H1 (cell line): ENCODE measurements at regions not wholly inside any gene's neighbourhood (a gene's known extent, or its start where the extent isn't known, plus 50 kb on each side); places are given as distances from the start of the nearest gene placed in this dataset.

Experiments
- CTCF ChIA-PET: fragments of 300-600 bp; sonication (Branson Sonifier 250); formaldehyde crosslinking; loops from one replicate; lab custom pipeline; 2021; ENCODE audit not compliant: partially characterized antibody; lab: Charles Lee
- POLR2A ChIA-PET: fragments of 300-600 bp; sonication (Branson Sonifier 250); formaldehyde crosslinking; loops from one replicate; lab custom pipeline; 2021; ENCODE audit warnings: inconsistent platforms; ENCODE audit not compliant: partially characterized antibody; lab: Charles Lee
- DNase-seq, 2 experiments: peaks; one replicate each; pipeline versions ENCODE4 v3.0.0 to v3.0.0-alpha.2; 2010 to 2022; ENCODE audit warnings: low spot score in 2 of 2, low read depth in 1 of 2, mixed read lengths in 1 of 2
- FAIRE-seq: peaks from 2 replicates; lab custom pipeline; 2011; peaks lifted over from hg19 to GRCh38; lab: Jason Lieb, UNC
- H2AFZ ChIP-seq: 2 replicates; pipeline ENCODE4 v1.8.1; 2012; ENCODE audit warnings: low read length, inconsistent platforms
- H2AK5ac ChIP-seq: 2 replicates; pipeline ENCODE4 v1.6.1; 2013; ENCODE audit warnings: low read depth, low read length
- H2BK120ac ChIP-seq: replicated peaks from 2 replicates; pipeline ENCODE3; 2013; ENCODE audit warnings: low read depth, low read length, inconsistent platforms
- H2BK12ac ChIP-seq: 2 replicates; pipeline ENCODE4 v1.6.1; 2013; ENCODE audit warnings: low read depth, low read length
- H2BK15ac ChIP-seq: 2 replicates; pipeline ENCODE4 v1.6.1; 2013; ENCODE audit warnings: low read length
- H2BK20ac ChIP-seq: 2 replicates; pipeline ENCODE4 v1.6.1; 2013; ENCODE audit warnings: low read length
- H2BK5ac ChIP-seq: 2 replicates; pipeline ENCODE4 v1.6.1; 2013; ENCODE audit warnings: low read depth, low read length
- H3K14ac ChIP-seq: 2 replicates; pipeline ENCODE4 v1.6.1; 2013; ENCODE audit warnings: inconsistent platforms; ENCODE audit not compliant: insufficient read length
- H3K18ac ChIP-seq: 2 replicates; pipeline ENCODE4 v1.6.1; 2013; ENCODE audit warnings: low read length; ENCODE audit errors: extremely low read depth
- H3K23ac ChIP-seq: 2 replicates; pipeline ENCODE4 v1.6.1; 2013; ENCODE audit warnings: inconsistent platforms; ENCODE audit not compliant: insufficient read length
- H3K23me2 ChIP-seq: 2 replicates; pipeline ENCODE4 v1.6.1; 2013; ENCODE audit warnings: low read depth, low read length
- H3K27ac ChIP-seq: 2 replicates; pipeline ENCODE4 v1.6.1; 2011; ENCODE audit warnings: low read depth, low read length, inconsistent platforms
- H3K27me3 ChIP-seq, 4 experiments: replicated peaks in 1 of 4; 1 replicate in 1 of 4; 2 replicates in 3 of 4; pipeline versions ENCODE4 v1.6.1 to v1.8.1; 2011 to 2013; ENCODE audit warnings: low read length in 3 of 4, mild to moderate bottlenecking in 3 of 4, inconsistent platforms in 2 of 4, mixed read lengths in 2 of 4, moderate library complexity in 1 of 4; ENCODE audit not compliant: control insufficient read depth in 3 of 4, insufficient read depth in 3 of 4; ENCODE audit errors: extremely low read depth in 1 of 4
- H3K36me3 ChIP-seq, 4 experiments: 2 replicates each; pipeline versions ENCODE4 v1.6.1 to v1.8.1; 2011 to 2013; ENCODE audit warnings: mild to moderate bottlenecking in 4 of 4, low read length in 3 of 4, moderate library complexity in 2 of 4, control low read depth in 1 of 4, inconsistent platforms in 1 of 4; ENCODE audit not compliant: insufficient read depth in 4 of 4, control insufficient read depth in 2 of 4
- H3K4ac ChIP-seq: replicated peaks from 2 replicates; pipeline ENCODE3; 2013; ENCODE audit warnings: low read length, low read depth, mixed read lengths, inconsistent platforms; ENCODE audit not compliant: insufficient read length
- H3K4me1 ChIP-seq, 4 experiments: replicated peaks in 1 of 4; 1 replicate in 1 of 4; 2 replicates in 3 of 4; pipeline versions ENCODE4 v1.6.1 to v1.8.1; 2011 to 2013; ENCODE audit warnings: low read length in 3 of 4, inconsistent platforms in 2 of 4, mixed read lengths in 1 of 4; ENCODE audit not compliant: insufficient read depth in 4 of 4, control insufficient read depth in 3 of 4
- H3K4me2 ChIP-seq, 2 experiments: 2 replicates each; pipeline versions ENCODE4 v1.6.1 to v1.8.1; 2011 to 2013; ENCODE audit warnings: low read depth in 2 of 2, low read length in 2 of 2, control low read depth in 1 of 2, inconsistent platforms in 1 of 2, mild to moderate bottlenecking in 1 of 2; ENCODE audit not compliant: insufficient read depth in 1 of 2
- H3K4me3 ChIP-seq, 4 experiments: fragments of 200-600, 300-600 bp in 1 of 4; sonication (generic), shearing (Covaris generic), sonication (Bioruptor Twin) in 1 of 4; 2 replicates each; pipeline versions ENCODE4 v1.5.1 to v1.8.1; 2011 to 2016; ENCODE audit warnings: low read length in 4 of 4, low read depth in 3 of 4, control low read depth in 2 of 4, inconsistent platforms in 2 of 4, mild to moderate bottlenecking in 2 of 4, mixed read lengths in 1 of 4, moderate library complexity in 1 of 4; ENCODE audit not compliant: insufficient read depth in 2 of 4; ENCODE audit errors: extremely low read depth in 1 of 4
- H3K56ac ChIP-seq: replicated peaks from 2 replicates; pipeline ENCODE3; 2013; ENCODE audit warnings: low read depth, mild to moderate bottlenecking, mixed read lengths, low read length, inconsistent platforms; ENCODE audit not compliant: insufficient read length
- H3K79me1 ChIP-seq: 2 replicates; pipeline ENCODE4 v1.6.1; 2013; ENCODE audit warnings: low read depth, low read length, control low read depth
- H3K79me2 ChIP-seq, 2 experiments: 2 replicates each; pipeline versions ENCODE4 v1.6.1 to v1.8.1; 2012 to 2013; ENCODE audit warnings: low read length in 2 of 2, mild to moderate bottlenecking in 2 of 2, inconsistent platforms in 1 of 2; ENCODE audit not compliant: insufficient read depth in 2 of 2, control insufficient read depth in 1 of 2
- H3K9ac ChIP-seq, 4 experiments: replicated peaks in 1 of 4; 1 replicate in 1 of 4; 2 replicates in 3 of 4; pipeline versions ENCODE4 v1.6.1 to v1.8.1; 2011 to 2013; ENCODE audit warnings: low read depth in 3 of 4, low read length in 3 of 4, control low read depth in 2 of 4, mild to moderate bottlenecking in 2 of 4, moderate library complexity in 2 of 4, inconsistent platforms in 1 of 4; ENCODE audit errors: extremely low read depth in 1 of 4
- H3K9me3 ChIP-seq, 2 experiments: 2 replicates each; pipeline versions ENCODE4 v1.6.1 to v1.8.1; 2012 to 2013; ENCODE audit warnings: mild to moderate bottlenecking in 2 of 2, moderate library complexity in 2 of 2, control low read depth in 1 of 2, inconsistent platforms in 1 of 2, low read depth in 1 of 2, low read length in 1 of 2, mixed read lengths in 1 of 2; ENCODE audit not compliant: insufficient read depth in 2 of 2
- H4K20me1 ChIP-seq, 2 experiments: replicated peaks in 1 of 2; 2 replicates each; pipeline versions ENCODE3 to v1.8.1; 2011 to 2013; ENCODE audit warnings: inconsistent platforms in 2 of 2, low read length in 2 of 2, mild to moderate bottlenecking in 1 of 2; ENCODE audit not compliant: insufficient read depth in 2 of 2, control insufficient read depth in 1 of 2
- H4K5ac ChIP-seq: 2 replicates; pipeline ENCODE4 v1.6.1; 2013; ENCODE audit warnings: low read length, low read depth, mixed read lengths, inconsistent platforms; ENCODE audit not compliant: insufficient read length
- H4K8ac ChIP-seq: 2 replicates; pipeline ENCODE4 v1.8.0; 2013; ENCODE audit warnings: mild to moderate bottlenecking, moderate library complexity, low read length, inconsistent platforms; ENCODE audit not compliant: insufficient read depth; ENCODE audit errors: extremely low read depth
- H4K91ac ChIP-seq: replicated peaks from 2 replicates; pipeline ENCODE3; 2013; ENCODE audit warnings: low read length, mixed read lengths, inconsistent platforms; ENCODE audit not compliant: insufficient read length
- CHD2 ChIP-seq: IDR thresholded peaks from 2 replicates; pipeline ENCODE4 v1.6.1; 2012; ENCODE audit warnings: low read length, improper control_type of control experiment
- GTF2F1 ChIP-seq: IDR thresholded peaks from 2 replicates; pipeline ENCODE4 v1.6.1; 2012; ENCODE audit warnings: low read depth, low read length, improper control_type of control experiment, borderline replicate concordance
- NRF1 ChIP-seq: IDR thresholded peaks from 2 replicates; pipeline ENCODE4 v1.6.1; 2011; ENCODE audit warnings: mild to moderate bottlenecking, low read depth, low read length, improper control_type of control experiment
- PHF8 ChIP-seq: fragments of 200-600 bp; sonication (generic); conservative IDR thresholded peaks from 2 replicates; pipeline ENCODE4 v1.7.1; 2012; ENCODE audit warnings: low read depth, mild to moderate bottlenecking, inconsistent platforms, low read length, moderate library complexity
- SIRT6 ChIP-seq: IDR thresholded peaks from one replicate; pipeline ENCODE4 v1.7.1; 2012; ENCODE audit warnings: low read length, inconsistent platforms
- TEAD4 ChIP-seq: IDR thresholded peaks from 2 replicates; pipeline ENCODE4 v1.6.1; 2012; ENCODE audit warnings: low read depth, low read length, inconsistent platforms, mixed read lengths
- ZNF274 ChIP-seq: IDR thresholded peaks from 2 replicates; pipeline ENCODE4 v1.7.0; 2012; ENCODE audit warnings: low read length, borderline replicate concordance; ENCODE audit errors: extremely low read depth
- WGBS, 2 experiments: shearing (Covaris generic) in 1 of 2; methylation state at CpG; one replicate each; pipeline versions ENCODE4 v1.1.6 to v1.1.7; 2013 to 2015; ENCODE audit warnings: low lambda C conversion rate in 2 of 2, mixed read lengths in 2 of 2, inconsistent platforms in 1 of 2, low coverage in 1 of 2, missing lambda C conversion rate in 1 of 2; ENCODE audit not compliant: insufficient replicate concordance in 2 of 2, insufficient coverage in 1 of 2, insufficient read length in 1 of 2; ENCODE audit errors: extremely low coverage in 1 of 2, missing lambda C conversion rate in 1 of 2; 5-methylcytosine and 5-hydroxymethylcytosine counted together
- TF ChIP-seq, protein P1 (sequence below): IDR thresholded peaks from 2 replicates; pipeline ENCODE4 v1.6.1; 2012; ENCODE audit warnings: inconsistent platforms

DNA sequence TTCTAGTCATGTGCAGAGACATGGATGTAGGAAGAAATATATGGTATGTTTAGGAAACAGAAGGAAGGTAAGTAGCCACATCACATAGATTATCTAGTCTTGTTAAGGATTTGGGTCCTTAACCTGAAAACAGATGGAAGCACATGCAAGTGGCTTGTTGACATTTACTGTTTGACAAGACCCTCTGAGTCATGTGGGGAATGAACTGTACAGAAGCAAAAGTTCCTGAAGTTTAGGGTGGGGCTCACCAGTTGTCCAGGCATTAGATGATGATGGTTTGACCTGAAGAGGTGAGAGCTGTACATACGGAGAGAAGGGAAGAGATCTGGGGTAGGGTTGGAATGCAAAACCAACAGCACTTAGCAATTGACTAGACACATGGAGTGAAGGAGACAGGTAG is 281.1 kb upstream of the GRIP1 start:
- peak overlapping the region in 1 of 2 experiments; percentile 28; a peak in 1 of 4 replicates for H3K4me2 ChIP-seq
- no peak overlapping the region for H3K4ac ChIP-seq
- no peaks in the 10 kb centered on the region for H3K9me3 ChIP-seq
- H3K14ac ChIP-seq: no peak overlapping the region
- H3K27me3 ChIP-seq: no peaks in the 10 kb centered on the region
- H2BK12ac ChIP-seq: 0 out of 2 replicates have a peak overlapping the region, but pooled peaks have one; percentile 23
- ChIA-PET CTCF (interaction anchor here (1.3 kb wide), 1 partner anchor 22 kb away, joined by 4 read pairs; no protein-coding TSS in a partner anchor), POLR2A (interaction anchor here (1.5 kb wide), 1 partner anchor 9 kb away, joined by 5 read pairs; no protein-coding TSS in a partner anchor)
- H3K23ac ChIP-seq: no peak overlapping the region
- WGBS, 2 experiments: 89% methylated on average over 1 of the region's 1 CpG; no CpG with 5 or more reads in 1 of the 2 experiments
- no peak overlapping the region for H3K27ac ChIP-seq
- DNase-seq (no peak), FAIRE-seq (no peak)
- 0 out of 4 replicates have a peak, but pooled peaks cover 0 to 5% of the 10 kb centered on the region in 2 experiments for H3K79me2 ChIP-seq
- H3K56ac ChIP-seq: no peak overlapping the region
- no peak overlapping the region for H2BK120ac ChIP-seq
- no peak overlapping the region for H4K91ac ChIP-seq
- no peaks in the 10 kb centered on the region for H3K36me3 ChIP-seq
- no peak overlapping the region for H2BK5ac ChIP-seq
- no peak overlapping the region for H3K4me3 ChIP-seq
- H2BK15ac ChIP-seq: 0 out of 2 replicates have a peak overlapping the region, but pooled peaks have one; percentile 53
- H3K23me2 ChIP-seq: no peaks in the 10 kb centered on the region
- H2BK20ac ChIP-seq: no peak overlapping the region
- TF ChIP-seq SIRT6 (no peak), CHD2 (no peak), NRF1 (no peak), PHF8 (no peak), GTF2F1 (no peak), ZNF274 (no peak), TEAD4 (no peak)
- TF ChIP-seq, protein P1, sequence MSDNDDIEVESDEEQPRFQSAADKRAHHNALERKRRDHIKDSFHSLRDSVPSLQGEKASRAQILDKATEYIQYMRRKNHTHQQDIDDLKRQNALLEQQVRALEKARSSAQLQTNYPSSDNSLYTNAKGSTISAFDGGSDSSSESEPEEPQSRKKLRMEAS: no peak
- no peak overlapping the region for H4K5ac ChIP-seq
- H2AFZ ChIP-seq: no peak overlapping the region
- H3K4me1 ChIP-seq: peaks cover 0 to 3% (median under 1%) of the 10 kb centered on the region in 4 experiments; a peak in 2 of 7 replicates
- no peak overlapping the region for H3K9ac ChIP-seq
- H4K8ac ChIP-seq: no peak overlapping the region
- H2AK5ac ChIP-seq: no peak overlapping the region
- no peaks in the 10 kb centered on the region for H4K20me1 ChIP-seq
- H3K18ac ChIP-seq: no peak overlapping the region; the same call in 1 of the 2 replicates
- H3K79me1 ChIP-seq: no peaks in the 10 kb centered on the region
